ENCODE measurements at regions not wholly inside any gene's neighbourhood (a gene's known extent, or its start where the extent isn't known, plus 50 kb on each side); places are given as distances from the start of the nearest gene placed in this dataset.

DNA sequence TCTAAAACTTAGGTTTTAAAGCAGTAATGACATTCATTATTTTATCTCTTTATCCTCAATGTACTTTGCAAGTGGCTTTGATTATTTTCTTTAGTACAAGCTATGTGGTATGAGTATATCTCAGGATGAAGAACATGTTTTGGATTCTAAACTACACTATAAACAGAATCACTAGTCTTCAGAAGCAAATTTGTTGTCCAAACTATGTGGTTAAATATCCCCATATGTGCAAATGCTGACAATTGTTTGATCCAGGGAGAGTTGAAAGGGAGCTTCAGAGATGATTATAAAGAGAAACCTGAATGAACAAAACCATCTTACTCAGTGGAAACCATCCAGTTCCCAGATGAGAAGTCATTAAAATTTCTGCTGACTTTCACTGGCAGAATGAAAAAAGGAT is 179.3 kb downstream of the MDFIC start:
- no peak overlapping the region for H3K27ac ChIP-seq (ENCODE audit: low read depth, low read length, poor library complexity, severe bottlenecking)
- no peak for DNase-seq (ENCODE audit: low spot score)
- no peak overlapping the region for H2AFZ ChIP-seq (ENCODE audit: low read length)
- intact Hi-C loops (cut with micrococcal nuclease; ENCODE audit: unreplicated experiment): no loop called here
- H3K9me3 ChIP-seq (ENCODE audit: low read length): no peaks in the 10 kb centered on the region
- H3K36me3 ChIP-seq (ENCODE audit: insufficient read depth, low read length): no peaks in the 10 kb centered on the region
- CTCF ChIA-PET (ENCODE audit: unreplicated experiment): no interaction called here
- H3K4me3 ChIP-seq (ENCODE audit: low read depth, low read length, poor library complexity, severe bottlenecking): no peak overlapping the region
- H3K79me2 ChIP-seq (ENCODE audit: insufficient read depth, low read depth, low read length): no peaks in the 10 kb centered on the region
- no peak for TF ChIP-seq EZH2phosphoT487 (IDR thresholded peaks at IDR 0.05; ENCODE audit: borderline replicate concordance, low read depth, low read length)
- no peak for TF ChIP-seq CTCF (conservative IDR thresholded peaks at IDR 0.05; ENCODE audit: low read length)
- BruUV-seq (replicated peaks): no TSS peak
- no peaks in the 10 kb centered on the region for H3K9me2 ChIP-seq (ENCODE audit: insufficient read depth, low read length)
- POLR2A ChIA-PET: no interaction called here
- no peaks in the 10 kb centered on the region for H3K4me1 ChIP-seq (ENCODE audit: insufficient read depth, low read length, poor library complexity, severe bottlenecking)
- H3K4me2 ChIP-seq (ENCODE audit: low read length): no peak overlapping the region
- H4K20me1 ChIP-seq (ENCODE audit: insufficient read depth, low read length): no peaks in the 10 kb centered on the region

- no TSS peak for BruUV-seq (replicated peaks)
- TF ChIP-seq CTCF (conservative IDR thresholded peaks at IDR 0.05; ENCODE audit: low read length) (no peak), EZH2phosphoT487 (IDR thresholded peaks at IDR 0.05; ENCODE audit: borderline replicate concordance, low read depth, low read length) (no peak)
- Histone ChIP-seq H3K4me3 (ENCODE audit: low read depth, low read length, poor library complexity, severe bottlenecking) (no peak overlapping the region), H3K79me2 (ENCODE audit: insufficient read depth, low read depth, low read length) (no peaks in the 10 kb centered on the region), H3K4me2 (ENCODE audit: low read length) (no peak overlapping the region), H3K9me3 (ENCODE audit: low read length) (no peaks in the 10 kb centered on the region), H3K4me1 (ENCODE audit: insufficient read depth, low read length, poor library complexity, severe bottlenecking) (no peaks in the 10 kb centered on the region), H3K36me3 (ENCODE audit: insufficient read depth, low read length) (no peaks in the 10 kb centered on the region), H2AFZ (ENCODE audit: low read length) (no peak overlapping the region), H3K27ac (ENCODE audit: low read depth, low read length, poor library complexity, severe bottlenecking) (no peak overlapping the region), H3K9me2 (ENCODE audit: insufficient read depth, low read length) (no peaks in the 10 kb centered on the region), H4K20me1 (ENCODE audit: insufficient read depth, low read length) (no peaks in the 10 kb centered on the region)
- intact Hi-C loops (cut with micrococcal nuclease; ENCODE audit: unreplicated experiment): no loop called here
- ChIA-PET POLR2A (interaction anchor here (0.8 kb wide), 2 partner anchors 11 to 38 kb away, joined by 3 read pairs; no protein-coding TSS in a partner anchor), CTCF (ENCODE audit: unreplicated experiment) (no interaction called here)
- no peak for DNase-seq (ENCODE audit: low spot score)
Observed at GRCh38 chr7:115099906-115100305, 178.0 kb downstream of the MDFIC start.

GRCh38 chr7:115097175-115097671 is 175.3 kb downstream of the MDFIC start:
- BruUV-seq (replicated peaks): no TSS peak
- POLR2A ChIA-PET: no interaction called here
- CTCF ChIA-PET (ENCODE audit: unreplicated experiment): no interaction called here
- H3K9me3 ChIP-seq (ENCODE audit: low read length): no peaks in the 10 kb centered on the region
- no peaks in the 10 kb centered on the region for H3K36me3 ChIP-seq (ENCODE audit: insufficient read depth, low read length)
- H4K20me1 ChIP-seq (ENCODE audit: insufficient read depth, low read length): no peaks in the 10 kb centered on the region
- intact Hi-C loops (cut with micrococcal nuclease; ENCODE audit: unreplicated experiment): no loop called here
- no peak overlapping the region for H3K4me2 ChIP-seq (ENCODE audit: low read length)
- no peak overlapping the region for H3K4me3 ChIP-seq (ENCODE audit: low read depth, low read length, poor library complexity, severe bottlenecking)
- TF ChIP-seq CTCF (conservative IDR thresholded peaks at IDR 0.05; ENCODE audit: low read length): no peak
- TF ChIP-seq EZH2phosphoT487 (IDR thresholded peaks at IDR 0.05; ENCODE audit: borderline replicate concordance, low read depth, low read length): no peak
- no peaks in the 10 kb centered on the region for H3K9me2 ChIP-seq (ENCODE audit: insufficient read depth, low read length)
- no peak overlapping the region for H2AFZ ChIP-seq (ENCODE audit: low read length)
- H3K27ac ChIP-seq (ENCODE audit: low read depth, low read length, poor library complexity, severe bottlenecking): no peak overlapping the region
- DNase-seq (ENCODE audit: low spot score): no peak
- H3K4me1 ChIP-seq (ENCODE audit: insufficient read depth, low read length, poor library complexity, severe bottlenecking): no peaks in the 10 kb centered on the region
- H3K79me2 ChIP-seq (ENCODE audit: insufficient read depth, low read depth, low read length): no peaks in the 10 kb centered on the region
